ENCODE measurements at regions not wholly inside any gene's neighbourhood (a gene's known extent, or its start where the extent isn't known, plus 50 kb on each side); places are given as distances from the start of the nearest gene placed in this dataset.

- H3K36me3 Mint-ChIP-seq (ENCODE audit: insufficient read depth, unreplicated experiment), result no peaks in the 10 kb centered on the region
- Histone ChIP-seq H3K4me3 (ENCODE audit: low read depth, low read length) (no peak overlapping the region), H3K36me3 (ENCODE audit: control insufficient read depth, insufficient read depth, low read length) (no peaks in the 10 kb centered on the region), H3K27me3 (replicated peaks; ENCODE audit: control insufficient read depth, insufficient read depth, low read length) (no peaks in the 10 kb centered on the region), H3K4me1 (no peaks in the 10 kb centered on the region), H3K9me3 (peaks cover 5% of the 10 kb centered on the region; the same call in 1 of the 2 replicates)
- peaks cover 10% of the 10 kb centered on the region for H3K9me3 Mint-ChIP-seq (ENCODE audit: unreplicated experiment)
- H3K27ac Mint-ChIP-seq (ENCODE audit: unreplicated experiment), result no peak overlapping the region
- H3K4me1 Mint-ChIP-seq (ENCODE audit: low read depth, unreplicated experiment), result peaks cover 8% of the 10 kb centered on the region
- CTCF ChIA-PET, result no interaction called here
- H3K27me3 Mint-ChIP-seq (ENCODE audit: insufficient read depth, unreplicated experiment), result no peaks in the 10 kb centered on the region
- no peak overlapping the region for H3K4me3 Mint-ChIP-seq (ENCODE audit: unreplicated experiment)
- intact Hi-C loops (cut with micrococcal nuclease; ENCODE audit: unreplicated experiment), result no loop called here
- DNase-seq, result no peak
- TF ChIP-seq, protein P1, sequence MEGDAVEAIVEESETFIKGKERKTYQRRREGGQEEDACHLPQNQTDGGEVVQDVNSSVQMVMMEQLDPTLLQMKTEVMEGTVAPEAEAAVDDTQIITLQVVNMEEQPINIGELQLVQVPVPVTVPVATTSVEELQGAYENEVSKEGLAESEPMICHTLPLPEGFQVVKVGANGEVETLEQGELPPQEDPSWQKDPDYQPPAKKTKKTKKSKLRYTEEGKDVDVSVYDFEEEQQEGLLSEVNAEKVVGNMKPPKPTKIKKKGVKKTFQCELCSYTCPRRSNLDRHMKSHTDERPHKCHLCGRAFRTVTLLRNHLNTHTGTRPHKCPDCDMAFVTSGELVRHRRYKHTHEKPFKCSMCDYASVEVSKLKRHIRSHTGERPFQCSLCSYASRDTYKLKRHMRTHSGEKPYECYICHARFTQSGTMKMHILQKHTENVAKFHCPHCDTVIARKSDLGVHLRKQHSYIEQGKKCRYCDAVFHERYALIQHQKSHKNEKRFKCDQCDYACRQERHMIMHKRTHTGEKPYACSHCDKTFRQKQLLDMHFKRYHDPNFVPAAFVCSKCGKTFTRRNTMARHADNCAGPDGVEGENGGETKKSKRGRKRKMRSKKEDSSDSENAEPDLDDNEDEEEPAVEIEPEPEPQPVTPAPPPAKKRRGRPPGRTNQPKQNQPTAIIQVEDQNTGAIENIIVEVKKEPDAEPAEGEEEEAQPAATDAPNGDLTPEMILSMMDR (IDR thresholded peaks at IDR 0.05; ENCODE audit: insufficient read depth in 1 of 2, low read depth in 1 of 2, low read length in 1 of 2, severe bottlenecking in 1 of 2, unreplicated experiment in 1 of 2), result no peak
- no TSS peak for BruUV-seq (replicated peaks)
- POLR2A ChIA-PET, result no interaction called here
These were observed 104.5 kb downstream of the ELAPOR2 start for GRCh38 chr7:86954971-86955370.

DNA sequence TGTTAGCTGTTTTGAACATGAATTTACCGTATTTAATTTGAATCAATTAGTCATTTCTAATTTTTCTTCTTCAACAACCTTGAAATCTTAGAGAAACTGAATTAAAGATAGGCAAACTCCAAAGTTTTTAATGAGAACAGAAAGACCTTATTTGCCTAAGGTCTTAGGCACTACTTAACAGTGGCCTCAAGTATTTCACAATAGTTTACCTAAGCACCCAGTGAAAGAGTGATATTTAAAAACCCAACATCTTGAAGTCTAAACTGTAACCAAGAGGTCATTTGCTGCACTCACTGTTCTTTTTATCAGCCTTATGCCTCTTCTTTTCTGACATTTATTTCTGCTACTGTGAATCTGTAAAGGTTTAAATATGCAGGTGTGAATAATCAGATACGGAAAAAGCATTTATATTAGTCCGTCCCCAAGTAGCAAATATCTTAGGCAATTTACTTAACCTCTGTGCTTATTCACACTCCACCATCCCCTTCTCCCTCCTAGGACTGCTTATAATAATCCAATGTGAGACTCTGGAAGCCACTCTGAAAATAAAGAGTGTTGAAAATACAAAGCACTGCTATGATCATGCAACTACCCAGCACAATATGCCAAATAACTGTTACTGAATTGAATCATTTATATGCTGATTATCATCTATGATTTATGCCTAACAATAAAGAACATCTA lies 105.7 kb downstream of the ELAPOR2 start:
- Mint-ChIP-seq H3K9me3 (ENCODE audit: unreplicated experiment) (no peaks in the 10 kb centered on the region), H3K27ac (ENCODE audit: unreplicated experiment) (no peak overlapping the region), H3K27me3 (ENCODE audit: insufficient read depth, unreplicated experiment) (no peaks in the 10 kb centered on the region), H3K4me1 (ENCODE audit: low read depth, unreplicated experiment) (peaks cover 8% of the 10 kb centered on the region), H3K4me3 (ENCODE audit: unreplicated experiment) (no peak overlapping the region), H3K36me3 (ENCODE audit: insufficient read depth, unreplicated experiment) (no peaks in the 10 kb centered on the region)
- no peaks in the 10 kb centered on the region for H3K36me3 ChIP-seq (ENCODE audit: control insufficient read depth, insufficient read depth, low read length)
- H3K4me1 ChIP-seq, result no peaks in the 10 kb centered on the region; the same call in 1 of the 2 replicates
- no peak overlapping the region for H3K4me3 ChIP-seq (ENCODE audit: low read depth, low read length)
- ChIA-PET CTCF (no interaction called here), POLR2A (no interaction called here)
- H3K27me3 ChIP-seq (replicated peaks; ENCODE audit: control insufficient read depth, insufficient read depth, low read length), result no peaks in the 10 kb centered on the region
- BruUV-seq (replicated peaks), result no TSS peak
- DNase-seq, result no peak
- TF ChIP-seq, protein P1 (IDR thresholded peaks at IDR 0.05; ENCODE audit: insufficient read depth in 1 of 2, low read depth in 1 of 2, low read length in 1 of 2, severe bottlenecking in 1 of 2, unreplicated experiment in 1 of 2), result no peak
- no peaks in the 10 kb centered on the region for H3K9me3 ChIP-seq
- intact Hi-C loops (cut with micrococcal nuclease; ENCODE audit: unreplicated experiment), result no loop called here

GRCh38 chr7:86953219-86953618 lies 106.2 kb downstream of the ELAPOR2 start:
- ChIA-PET POLR2A (no interaction called here), CTCF (no interaction called here)
- no peaks in the 10 kb centered on the region for H3K27me3 Mint-ChIP-seq (ENCODE audit: insufficient read depth, unreplicated experiment)
- Histone ChIP-seq H3K4me3 (ENCODE audit: low read depth, low read length) (no peak overlapping the region), H3K9me3 (no peaks in the 10 kb centered on the region), H3K36me3 (ENCODE audit: control insufficient read depth, insufficient read depth, low read length) (no peaks in the 10 kb centered on the region), H3K27me3 (replicated peaks; ENCODE audit: control insufficient read depth, insufficient read depth, low read length) (no peaks in the 10 kb centered on the region), H3K4me1 (peaks cover 2% of the 10 kb centered on the region; the same call in 1 of the 2 replicates)
- TF ChIP-seq, protein P1 (IDR thresholded peaks at IDR 0.05; ENCODE audit: insufficient read depth in 1 of 2, low read depth in 1 of 2, low read length in 1 of 2, severe bottlenecking in 1 of 2, unreplicated experiment in 1 of 2), result no peak
- H3K27ac Mint-ChIP-seq (ENCODE audit: unreplicated experiment), result no peak overlapping the region
- no peak overlapping the region for H3K4me3 Mint-ChIP-seq (ENCODE audit: unreplicated experiment)
- H3K4me1 Mint-ChIP-seq (ENCODE audit: low read depth, unreplicated experiment), result peaks cover 11% of the 10 kb centered on the region
- intact Hi-C loops (cut with micrococcal nuclease; ENCODE audit: unreplicated experiment), result no loop called here
- no TSS peak for BruUV-seq (replicated peaks)
- no peaks in the 10 kb centered on the region for H3K9me3 Mint-ChIP-seq (ENCODE audit: unreplicated experiment)
- H3K36me3 Mint-ChIP-seq (ENCODE audit: insufficient read depth, unreplicated experiment), result no peaks in the 10 kb centered on the region
- no peak for DNase-seq

All from Caco-2 (cell line).